ENCODE measurements at regions not wholly inside any gene's neighbourhood (a gene's known extent, or its start where the extent isn't known, plus 50 kb on each side); places are given as distances from the start of the nearest gene placed in this dataset.

DNA sequence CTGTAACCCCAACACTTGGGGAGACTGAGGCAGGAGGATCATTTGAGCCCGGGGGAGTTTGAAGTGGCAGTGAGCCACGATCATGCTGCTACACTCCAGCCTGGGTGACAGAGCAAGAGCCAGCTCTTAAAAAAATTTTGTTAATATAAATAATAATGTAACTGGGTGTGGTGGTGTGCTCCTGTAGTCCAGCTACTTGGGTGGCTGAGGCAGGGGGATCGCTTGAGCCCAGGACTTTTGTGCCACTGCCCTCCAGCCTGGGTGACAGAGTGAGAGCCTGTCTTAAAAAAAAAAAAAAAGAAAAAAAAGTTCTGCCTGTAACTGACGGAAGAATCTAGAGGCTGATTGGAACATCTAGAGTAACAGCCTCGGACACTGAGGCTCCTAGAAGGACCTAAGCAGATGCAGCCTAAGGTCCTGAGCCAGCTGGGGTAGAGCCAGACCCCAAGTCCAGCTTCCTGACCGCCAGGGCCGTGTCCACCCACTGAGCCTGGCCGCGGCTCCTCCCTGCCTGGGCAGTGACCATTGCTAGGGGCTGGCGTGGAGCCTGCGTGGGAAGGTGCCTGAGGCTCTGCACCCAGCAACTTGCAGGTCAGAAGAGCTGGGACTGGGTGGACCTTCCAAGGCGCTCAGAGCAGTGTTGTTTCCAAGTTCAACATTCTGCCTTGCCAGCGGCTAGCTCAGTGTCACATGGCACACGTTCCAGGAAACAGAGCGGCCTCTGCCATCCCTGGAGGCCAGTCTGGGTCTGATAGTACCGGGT, 209.4 kb upstream of the CIBAR2 start:
- intact Hi-C loops (cut with micrococcal nuclease; ENCODE audit: unreplicated experiment) = no loop called here
- peak; percentile 86 for ATAC-seq

GRCh38 chr16:85323230-85323960, 211.1 kb upstream of the CIBAR2 start:
- Histone ChIP-seq H3K27me3 (ENCODE audit: control insufficient read depth, insufficient read depth, low read length) (no peaks in the 10 kb centered on the region), H3K9me3 (ENCODE audit: control insufficient read depth, insufficient read depth, low read depth, low read length) (no peaks in the 10 kb centered on the region), H3K4me1 (ENCODE audit: control insufficient read depth, insufficient read depth, low read length) (peaks cover 42% of the 10 kb centered on the region), H3K4me3 (ENCODE audit: low read depth in 2 of 2, low read length in 2 of 2) (no peak overlapping the region), H3K27ac (ENCODE audit: low read length) (peak overlapping the region; percentile 98), H3K36me3 (ENCODE audit: control insufficient read depth, insufficient read depth, low read length) (no peaks in the 10 kb centered on the region)
- in situ Hi-C loops (cut with HindIII; ENCODE audit: low pct_unique_long_range_greater_than_20kb, low sequenced_read_pairs) (no loop called here), intact Hi-C loops (cut with micrococcal nuclease; ENCODE audit: unreplicated experiment) (no loop called here)
- TF ChIP-seq CTCF (IDR thresholded peaks at IDR 0.05) = no peak
- no peak for TF ChIP-seq SIN3A (IDR thresholded peaks at IDR 0.05; ENCODE audit: borderline replicate concordance, insufficient read depth, low read depth, low read length)
- TF ChIP-seq REST (IDR thresholded peaks at IDR 0.05; ENCODE audit: insufficient read depth in 1 of 2, low read depth in 2 of 2, low read length in 1 of 2) = no peak
- TF ChIP-seq TCF7L2 (IDR thresholded peaks at IDR 0.05; ENCODE audit: low read depth, low read length) = no peak
- no peak for TF ChIP-seq POLR2AphosphoS5 (IDR thresholded peaks at IDR 0.05; ENCODE audit: low read depth, low read length)
- CTCF ChIA-PET = interaction anchor here (1.2 kb wide), 1 partner anchor 24 kb away, joined by 4 read pairs; no protein-coding TSS in a partner anchor
- no peak for ATAC-seq
- POLR2A ChIA-PET = interaction anchor here (0.6 kb wide), 1 partner anchor 80 kb away, joined by 3 read pairs; no protein-coding TSS in a partner anchor
- no TSS peak for BruUV-seq (replicated peaks)
- DNase-seq (ENCODE audit: low read depth, low spot score) = no peak

More for the DNA sequence above, 209.4 kb upstream of the CIBAR2 start:
- ChIA-PET POLR2A (interaction anchor here (0.6 kb wide), 1 partner anchor 35 kb away, joined by 7 read pairs; no protein-coding TSS in a partner anchor), CTCF (interaction anchor here (0.5 to 1.9 kb wide), 5 partner anchors 9 to 476 kb away, joined by 4 to 8 read pairs (median 5); no protein-coding TSS in a partner anchor)
- DNase-seq (ENCODE audit: low read depth, low spot score) = no peak
- Histone ChIP-seq H3K27ac (ENCODE audit: low read length) (peak overlapping the region; percentile 98), H3K36me3 (ENCODE audit: control insufficient read depth, insufficient read depth, low read length) (no peaks in the 10 kb centered on the region), H3K9me3 (ENCODE audit: control insufficient read depth, insufficient read depth, low read depth, low read length) (no peaks in the 10 kb centered on the region), H3K4me1 (ENCODE audit: control insufficient read depth, insufficient read depth, low read length) (peaks cover 45% of the 10 kb centered on the region), H3K27me3 (ENCODE audit: control insufficient read depth, insufficient read depth, low read length) (no peaks in the 10 kb centered on the region), H3K4me3 (ENCODE audit: low read depth in 2 of 2, low read length in 2 of 2) (peak overlapping the region in 1 of 2 experiments; percentile 15; a peak in 2 of 4 replicates)
- no TSS peak for BruUV-seq (replicated peaks)
- TF ChIP-seq POLR2AphosphoS5 (IDR thresholded peaks at IDR 0.05; ENCODE audit: low read depth, low read length) (peak; percentile 43; the same call in 1 of the 2 replicates), REST (IDR thresholded peaks at IDR 0.05; ENCODE audit: insufficient read depth in 1 of 2, low read depth in 2 of 2, low read length in 1 of 2) (no peak), SIN3A (IDR thresholded peaks at IDR 0.05; ENCODE audit: borderline replicate concordance, insufficient read depth, low read depth, low read length) (no peak), TCF7L2 (IDR thresholded peaks at IDR 0.05; ENCODE audit: low read depth, low read length) (peak; percentile 68)
- in situ Hi-C loops (cut with HindIII; ENCODE audit: low pct_unique_long_range_greater_than_20kb, low sequenced_read_pairs) = no loop called here
